HL-60 (cell line): ENCODE measurements at regions not wholly inside any gene's neighbourhood (a gene's known extent, or its start where the extent isn't known, plus 50 kb on each side); places are given as distances from the start of the nearest gene placed in this dataset.

Experiments
- DNase-seq, 2 experiments: peaks; one replicate each; pipeline ENCODE4 v3.0.0-alpha.2; 2010 to 2020; ENCODE audit warnings: low read depth in 1 of 2, low spot score in 1 of 2
- H3K27ac ChIP-seq: fragments of 250-450 bp; sonication (Bioruptor Pico); replicated peaks from 2 replicates; pipeline ENCODE4 v1.5.1; 2020; ENCODE audit warnings: mild to moderate bottlenecking, moderate library complexity
- H3K27me3 ChIP-seq: fragments of 250-450 bp; sonication (Bioruptor Pico); 2 replicates; pipeline ENCODE4 v1.5.1; 2021; ENCODE audit warnings: mild to moderate bottlenecking, moderate library complexity; ENCODE audit not compliant: insufficient read depth, poor library complexity, severe bottlenecking
- H3K4me3 ChIP-seq: replicated peaks from 2 replicates; pipeline ENCODE4 v1.5.1; 2011; ENCODE audit warnings: mild to moderate bottlenecking, control low read depth, low read length; ENCODE audit not compliant: insufficient read depth
- CTCF ChIP-seq: IDR thresholded peaks from one replicate; pipeline ENCODE4 v1.5.1; 2011; ENCODE audit warnings: low read length, control low read depth, inconsistent platforms; ENCODE audit not compliant: insufficient read depth
- GABPA ChIP-seq: IDR thresholded peaks from 2 replicates; pipeline ENCODE4 v1.6.1; 2012; ENCODE audit warnings: low read depth
- POLR2AphosphoS5 ChIP-seq: IDR thresholded peaks from 2 replicates; pipeline ENCODE4 v1.6.1; 2012; ENCODE audit warnings: low read depth
- REST ChIP-seq: IDR thresholded peaks from 2 replicates; pipeline ENCODE4 v1.6.1; 2012; ENCODE audit warnings: low read depth; ENCODE audit not compliant: insufficient replicate concordance
- SPI1 ChIP-seq: IDR thresholded peaks from 2 replicates; pipeline ENCODE4 v1.6.1; 2012; ENCODE audit warnings: low read depth, mild to moderate bottlenecking, borderline replicate concordance

- TF ChIP-seq REST (no peak), GABPA (no peak), SPI1 (no peak), POLR2AphosphoS5 (no peak), CTCF (no peak)
- no peak overlapping the region for H3K4me3 ChIP-seq
- H3K27me3 ChIP-seq: no peaks in the 10 kb centered on the region
- H3K27ac ChIP-seq: no peak overlapping the region
- no peak for DNase-seq
Observed at GRCh38 chr2:120431386-120432292, 85.7 kb downstream of the INHBB start.

GRCh38 chr2:120432293-120432975 lies 86.5 kb downstream of the INHBB start:
- no peak overlapping the region for H3K4me3 ChIP-seq
- no peak for DNase-seq
- no peak overlapping the region for H3K27ac ChIP-seq
- TF ChIP-seq GABPA: no peak
- no peak for TF ChIP-seq CTCF
- TF ChIP-seq REST: no peak
- no peak for TF ChIP-seq SPI1
- no peak for TF ChIP-seq POLR2AphosphoS5
- no peaks in the 10 kb centered on the region for H3K27me3 ChIP-seq

- no peak overlapping the region for H3K27ac ChIP-seq
- H3K4me3 ChIP-seq: no peak overlapping the region
- no peaks in the 10 kb centered on the region for H3K27me3 ChIP-seq
- TF ChIP-seq SPI1 (no peak), GABPA (no peak)
- no peak for DNase-seq
Observed at GRCh38 chr2:120432976-120433815, 87.3 kb downstream of the INHBB start.
